ENCODE measurements at regions not wholly inside any gene's neighbourhood (a gene's known extent, or its start where the extent isn't known, plus 50 kb on each side); places are given as distances from the start of the nearest gene placed in this dataset.

GRCh38 chr9:73011181-73011750, 58.4 kb upstream of the ALDH1A1 start:
- in situ Hi-C loops (cut with HindIII; ENCODE audit: low sequenced_read_pairs), result no loop called here
- TF ChIP-seq, protein P1, sequence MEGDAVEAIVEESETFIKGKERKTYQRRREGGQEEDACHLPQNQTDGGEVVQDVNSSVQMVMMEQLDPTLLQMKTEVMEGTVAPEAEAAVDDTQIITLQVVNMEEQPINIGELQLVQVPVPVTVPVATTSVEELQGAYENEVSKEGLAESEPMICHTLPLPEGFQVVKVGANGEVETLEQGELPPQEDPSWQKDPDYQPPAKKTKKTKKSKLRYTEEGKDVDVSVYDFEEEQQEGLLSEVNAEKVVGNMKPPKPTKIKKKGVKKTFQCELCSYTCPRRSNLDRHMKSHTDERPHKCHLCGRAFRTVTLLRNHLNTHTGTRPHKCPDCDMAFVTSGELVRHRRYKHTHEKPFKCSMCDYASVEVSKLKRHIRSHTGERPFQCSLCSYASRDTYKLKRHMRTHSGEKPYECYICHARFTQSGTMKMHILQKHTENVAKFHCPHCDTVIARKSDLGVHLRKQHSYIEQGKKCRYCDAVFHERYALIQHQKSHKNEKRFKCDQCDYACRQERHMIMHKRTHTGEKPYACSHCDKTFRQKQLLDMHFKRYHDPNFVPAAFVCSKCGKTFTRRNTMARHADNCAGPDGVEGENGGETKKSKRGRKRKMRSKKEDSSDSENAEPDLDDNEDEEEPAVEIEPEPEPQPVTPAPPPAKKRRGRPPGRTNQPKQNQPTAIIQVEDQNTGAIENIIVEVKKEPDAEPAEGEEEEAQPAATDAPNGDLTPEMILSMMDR (IDR thresholded peaks at IDR 0.05; ENCODE audit: low read depth, low read length, missing control alignments), result no peak
- peak; percentile 18 for DNase-seq (ENCODE audit: low read depth)
- no peak overlapping the region for H3K4me3 ChIP-seq (ENCODE audit: low read depth, low read length)

- H3K4me3 ChIP-seq (ENCODE audit: low read depth, low read length), result no peak overlapping the region
- TF ChIP-seq, protein P1 (IDR thresholded peaks at IDR 0.05; ENCODE audit: low read depth, low read length, missing control alignments), result no peak
- in situ Hi-C loops (cut with HindIII; ENCODE audit: low sequenced_read_pairs), result no loop called here
- no peak for DNase-seq (ENCODE audit: low read depth)
Measured at GRCh38 chr9:73009649-73010288, 56.9 kb upstream of the ALDH1A1 start.

- H3K4me3 ChIP-seq (ENCODE audit: low read depth, low read length), result no peak overlapping the region
- TF ChIP-seq, protein P1 (IDR thresholded peaks at IDR 0.05; ENCODE audit: low read depth, low read length, missing control alignments), result no peak
- DNase-seq (ENCODE audit: low read depth), result no peak
- in situ Hi-C loops (cut with HindIII; ENCODE audit: low sequenced_read_pairs), result no loop called here
Measured at GRCh38 chr9:73007966-73008672, 55.3 kb upstream of the ALDH1A1 start.

DNA sequence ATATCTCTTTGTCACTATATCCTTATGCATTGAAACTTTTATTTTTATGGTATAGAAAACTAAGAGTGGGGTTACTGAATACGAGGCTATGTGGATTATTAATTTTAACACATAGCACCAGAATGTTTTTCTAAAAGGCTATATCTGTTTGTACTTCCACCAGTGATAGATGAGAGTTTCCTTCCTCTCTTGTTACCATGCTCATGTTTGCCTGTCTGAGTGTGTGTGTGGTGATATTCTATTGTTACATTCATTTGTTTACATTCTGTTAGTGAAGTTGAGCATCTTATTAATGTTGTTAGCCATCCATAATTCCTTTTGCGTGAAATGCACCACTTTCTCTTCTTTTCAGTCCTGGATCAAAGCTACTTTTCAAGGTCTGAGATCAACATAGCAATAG, 54.1 kb upstream of the ALDH1A1 start:
- TF ChIP-seq, protein P1 (IDR thresholded peaks at IDR 0.05; ENCODE audit: low read depth, low read length, missing control alignments), result no peak
- H3K4me3 ChIP-seq (ENCODE audit: low read depth, low read length), result no peak overlapping the region
- no peak for DNase-seq (ENCODE audit: low read depth)
- in situ Hi-C loops (cut with HindIII; ENCODE audit: low sequenced_read_pairs), result no loop called here
